NCI-H2171 treated with DMSO at 0.1 percent for 48 hours (cell line): ENCODE measurements at regions not wholly inside any gene's neighbourhood (a gene's known extent, or its start where the extent isn't known, plus 50 kb on each side); places are given as distances from the start of the nearest gene placed in this dataset.
A peak's percentile ranks its signal among the peaks of the same experiment; 100 is the strongest.

Experiments
- DNase-seq: peaks from one replicate; lab custom pipeline; 2025; lab: John Stamatoyannopoulos, UW

GRCh38 chr2:81703831-81704230 lies 1399.3 kb upstream of the LRRTM1 start:
- DNase-seq, result no peak

GRCh38 chr2:81692566-81692965 lies 1388.0 kb upstream of the LRRTM1 start:
- no peak for DNase-seq

- no peak for DNase-seq
Measured at GRCh38 chr2:81675641-81676040, 1371.1 kb upstream of the LRRTM1 start.

GRCh38 chr2:81672923-81673322 lies 1368.4 kb upstream of the LRRTM1 start:
- DNase-seq, result no peak

GRCh38 chr2:81672516-81672915 lies 1368.0 kb upstream of the LRRTM1 start:
- no peak for DNase-seq

GRCh38 chr2:81670885-81671284 lies 1366.3 kb upstream of the LRRTM1 start:
- no peak for DNase-seq

- no peak for DNase-seq
Measured at GRCh38 chr2:81661081-81661480, 1356.5 kb upstream of the LRRTM1 start.

- DNase-seq, result no peak
Measured at GRCh38 chr2:81658227-81658626, 1353.7 kb upstream of the LRRTM1 start.

- no peak for DNase-seq
Measured at GRCh38 chr2:81650048-81650971, 1345.8 kb upstream of the LRRTM1 start.

- DNase-seq, result no peak
Measured at GRCh38 chr2:81648806-81649205, 1344.3 kb upstream of the LRRTM1 start.

- no peak for DNase-seq
Measured at GRCh38 chr2:81648370-81648769, 1343.8 kb upstream of the LRRTM1 start.

GRCh38 chr2:81647715-81648230 lies 1343.2 kb upstream of the LRRTM1 start:
- no peak for DNase-seq

- DNase-seq, result no peak
Measured at GRCh38 chr2:81645745-81646301, 1341.3 kb upstream of the LRRTM1 start.

GRCh38 chr2:81644189-81644588 lies 1339.6 kb upstream of the LRRTM1 start:
- no peak for DNase-seq

GRCh38 chr2:81624825-81625224 lies 1320.3 kb upstream of the LRRTM1 start:
- DNase-seq, result no peak

- DNase-seq, result no peak
Measured at GRCh38 chr2:81600088-81600487, 1295.5 kb upstream of the LRRTM1 start.

GRCh38 chr2:81598453-81598852 lies 1293.9 kb upstream of the LRRTM1 start:
- peak; percentile 18 for DNase-seq

GRCh38 chr2:81589406-81589805 lies 1284.9 kb upstream of the LRRTM1 start:
- no peak for DNase-seq

GRCh38 chr2:81583311-81584108 lies 1279.0 kb upstream of the LRRTM1 start:
- no peak for DNase-seq

- no peak for DNase-seq
Measured at GRCh38 chr2:81576713-81577112, 1272.2 kb upstream of the LRRTM1 start.

- DNase-seq, result no peak
Measured at GRCh38 chr2:81551040-81551634, 1246.6 kb upstream of the LRRTM1 start.

- DNase-seq, result no peak
Measured at GRCh38 chr2:81550277-81550676, 1245.7 kb upstream of the LRRTM1 start.
